ENCODE measurements at regions not wholly inside any gene's neighbourhood (a gene's known extent, or its start where the extent isn't known, plus 50 kb on each side); places are given as distances from the start of the nearest gene placed in this dataset.

DNA sequence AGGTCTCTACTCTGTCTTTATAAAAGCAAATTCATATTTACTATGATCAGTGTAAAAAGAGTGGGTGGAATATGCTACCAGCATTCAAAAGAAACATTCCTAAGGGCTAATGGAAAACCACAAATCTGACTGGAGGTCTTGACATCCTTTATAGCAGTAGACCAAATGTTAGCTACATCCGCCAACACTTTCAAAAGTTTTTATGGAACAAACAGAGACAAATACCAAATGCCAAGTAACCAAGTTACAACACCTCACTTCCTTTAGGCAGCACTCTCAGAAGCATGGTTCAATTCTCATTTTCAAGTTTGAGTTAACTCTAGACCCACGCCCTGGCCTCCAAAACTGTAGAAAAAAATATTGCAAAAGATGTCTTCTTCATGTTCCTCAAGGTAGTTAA is 78.3 kb upstream of the SETBP1 start:
- H2AK5ac ChIP-seq (ENCODE audit: low read length, severe bottlenecking) = no peak overlapping the region
- no peak overlapping the region for H2BK120ac ChIP-seq (ENCODE audit: low read depth, low read length)
- peak; percentile 72 for DNase-seq
- no peaks in the 10 kb centered on the region for H3K79me1 ChIP-seq (replicated peaks; ENCODE audit: low read length, poor library complexity, severe bottlenecking)
- H3K4me2 ChIP-seq (ENCODE audit: low read length, poor library complexity, severe bottlenecking) = no peak overlapping the region
- H3K4ac ChIP-seq (ENCODE audit: low read depth in 1 of 2, low read length in 2 of 2) = peak overlapping the region in 1 of 2 experiments; percentile 54
- peak overlapping the region; percentile 36 for H3K9ac ChIP-seq (ENCODE audit: low read length)
- no peak overlapping the region for H3K23ac ChIP-seq (ENCODE audit: low read length in 2 of 2)
- H4K91ac ChIP-seq (ENCODE audit: low read length) = no peak overlapping the region
- peaks cover 7% of the 10 kb centered on the region for H3K4me1 ChIP-seq (ENCODE audit: control insufficient read depth, insufficient read depth, low read depth, low read length)
- 45% methylated on average over 2 of the region's 2 CpGs for WGBS
- H3K27ac ChIP-seq (ENCODE audit: low read length, poor library complexity, severe bottlenecking) = peak overlapping the region; percentile 98
- H2AFZ ChIP-seq (ENCODE audit: low read depth, low read length) = no peak overlapping the region
- no peak overlapping the region for H3K4me3 ChIP-seq (ENCODE audit: insufficient read depth in 1 of 2, low read depth in 1 of 2, low read length in 2 of 2)
- H3K9me3 ChIP-seq (ENCODE audit: control insufficient read depth, low read length) = no peaks in the 10 kb centered on the region
- H2BK5ac ChIP-seq (ENCODE audit: low read depth, low read length, poor library complexity, severe bottlenecking) = no peak overlapping the region
- H2BK12ac ChIP-seq (ENCODE audit: low read length in 2 of 2) = no peak overlapping the region
- no peak overlapping the region for H4K8ac ChIP-seq (ENCODE audit: low read length)
- H3K36me3 ChIP-seq (ENCODE audit: control insufficient read depth in 1 of 2, insufficient read depth in 2 of 2, low read depth in 1 of 2, low read length in 2 of 2) = no peaks in the 10 kb centered on the region
- no peak overlapping the region for H3K18ac ChIP-seq (ENCODE audit: low read depth in 1 of 2, low read length in 2 of 2)
- no peak overlapping the region for H3K14ac ChIP-seq (ENCODE audit: low read length in 2 of 2)
- no peak overlapping the region for H2BK15ac ChIP-seq (ENCODE audit: low read depth, poor library complexity, severe bottlenecking)
- no peaks in the 10 kb centered on the region for H3K27me3 ChIP-seq (ENCODE audit: control insufficient read depth in 1 of 2, insufficient read depth in 1 of 2, low read length in 2 of 2)

DNA sequence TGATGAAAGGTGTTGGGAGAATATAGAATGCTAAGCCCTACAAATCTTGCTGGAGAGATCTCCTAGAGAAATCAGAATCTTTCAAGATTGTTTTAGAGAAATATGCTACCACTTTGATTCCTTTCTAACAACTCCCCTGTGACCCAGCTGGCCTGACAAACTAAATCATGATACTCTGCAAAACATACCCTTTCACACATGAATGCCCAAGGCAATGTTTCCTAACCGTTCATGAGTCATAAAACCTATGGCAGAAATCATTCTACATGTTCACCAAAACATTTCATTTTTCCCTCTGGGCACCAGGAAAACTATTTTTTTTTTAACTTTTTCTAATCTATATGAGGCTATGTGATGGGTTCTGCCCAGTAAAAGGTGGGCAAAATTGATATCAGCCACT is 77.8 kb upstream of the SETBP1 start:
- peak overlapping the region; percentile 98 for H3K27ac ChIP-seq (ENCODE audit: low read length, poor library complexity, severe bottlenecking)
- H2BK120ac ChIP-seq (ENCODE audit: low read depth, low read length) = no peak overlapping the region
- no peaks in the 10 kb centered on the region for H3K79me1 ChIP-seq (replicated peaks; ENCODE audit: low read length, poor library complexity, severe bottlenecking)
- H3K14ac ChIP-seq (ENCODE audit: low read length in 2 of 2) = no peak overlapping the region
- no peak overlapping the region for H2AFZ ChIP-seq (ENCODE audit: low read depth, low read length)
- no peak overlapping the region for H3K23ac ChIP-seq (ENCODE audit: low read length in 2 of 2)
- H4K8ac ChIP-seq (ENCODE audit: low read length) = no peak overlapping the region
- H3K4ac ChIP-seq (ENCODE audit: low read depth in 1 of 2, low read length in 2 of 2) = no peak overlapping the region
- H2AK5ac ChIP-seq (ENCODE audit: low read length, severe bottlenecking) = no peak overlapping the region
- no peak overlapping the region for H3K18ac ChIP-seq (ENCODE audit: low read depth in 1 of 2, low read length in 2 of 2)
- H2BK5ac ChIP-seq (ENCODE audit: low read depth, low read length, poor library complexity, severe bottlenecking) = no peak overlapping the region
- H3K9me3 ChIP-seq (ENCODE audit: control insufficient read depth, low read length) = no peaks in the 10 kb centered on the region
- no peaks in the 10 kb centered on the region for H3K27me3 ChIP-seq (ENCODE audit: control insufficient read depth in 1 of 2, insufficient read depth in 1 of 2, low read length in 2 of 2)
- H3K4me3 ChIP-seq (ENCODE audit: insufficient read depth in 1 of 2, low read depth in 1 of 2, low read length in 2 of 2) = no peak overlapping the region
- H2BK15ac ChIP-seq (ENCODE audit: low read depth, poor library complexity, severe bottlenecking) = no peak overlapping the region
- peak overlapping the region; percentile 28 for H3K4me2 ChIP-seq (ENCODE audit: low read length, poor library complexity, severe bottlenecking)
- WGBS = 14% methylated on average over 1 of the region's 1 CpG
- no peak overlapping the region for H4K91ac ChIP-seq (ENCODE audit: low read length)
- peaks cover 7% of the 10 kb centered on the region for H3K4me1 ChIP-seq (ENCODE audit: control insufficient read depth, insufficient read depth, low read depth, low read length)
- no peaks in the 10 kb centered on the region for H3K36me3 ChIP-seq (ENCODE audit: control insufficient read depth in 1 of 2, insufficient read depth in 2 of 2, low read depth in 1 of 2, low read length in 2 of 2)
- no peak overlapping the region for H3K9ac ChIP-seq (ENCODE audit: low read length)
- H2BK12ac ChIP-seq (ENCODE audit: low read length in 2 of 2) = no peak overlapping the region
- peak; percentile 64 for DNase-seq

DNA sequence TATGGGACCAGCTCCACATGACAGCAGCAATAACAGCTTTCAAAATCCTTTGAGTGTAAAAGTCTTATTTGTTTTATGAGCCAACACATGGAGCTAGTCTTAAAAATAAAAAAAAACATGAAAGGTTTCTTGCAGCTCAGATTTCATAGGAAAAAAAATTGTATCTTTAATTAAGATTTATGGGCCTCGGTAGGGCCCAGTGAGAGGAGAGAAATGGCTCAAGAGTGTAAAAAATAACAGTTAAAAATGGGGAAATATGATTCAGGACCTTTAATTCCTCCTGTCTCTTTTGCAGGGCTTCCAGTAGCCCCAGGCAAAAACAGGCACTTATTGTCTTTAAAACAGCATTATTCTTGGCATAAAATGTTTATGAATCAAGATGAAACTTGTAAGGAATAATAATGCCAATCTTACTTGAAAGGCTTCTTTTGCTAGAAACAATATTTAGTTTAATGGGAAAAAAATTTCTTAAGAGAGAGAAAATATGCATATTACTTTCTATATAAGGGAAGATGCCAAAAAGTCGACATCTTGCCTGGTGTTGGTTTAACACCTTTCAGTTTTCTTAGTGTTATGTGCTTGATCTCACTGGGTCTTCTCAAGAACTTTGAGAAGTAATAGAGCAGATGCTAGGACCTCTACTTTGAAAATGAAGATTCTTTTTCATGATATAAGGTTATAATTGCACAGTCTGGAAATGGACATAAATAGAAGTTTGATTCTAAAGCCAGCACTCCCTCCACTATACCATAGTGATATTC is 71.3 kb upstream of the SETBP1 start:
- no peak overlapping the region for H2BK15ac ChIP-seq (ENCODE audit: low read depth, poor library complexity, severe bottlenecking)
- H3K9ac ChIP-seq (ENCODE audit: low read length) = no peak overlapping the region
- no peak overlapping the region for H3K27ac ChIP-seq (ENCODE audit: low read length, poor library complexity, severe bottlenecking)
- H2BK5ac ChIP-seq (ENCODE audit: low read depth, low read length, poor library complexity, severe bottlenecking) = no peak overlapping the region
- no peaks in the 10 kb centered on the region for H3K4me1 ChIP-seq (ENCODE audit: control insufficient read depth, insufficient read depth, low read depth, low read length)
- H3K4me2 ChIP-seq (ENCODE audit: low read length, poor library complexity, severe bottlenecking) = no peak overlapping the region
- H3K14ac ChIP-seq (ENCODE audit: low read length in 2 of 2) = no peak overlapping the region
- H2AK5ac ChIP-seq (ENCODE audit: low read length, severe bottlenecking) = no peak overlapping the region
- H3K36me3 ChIP-seq (ENCODE audit: control insufficient read depth in 1 of 2, insufficient read depth in 2 of 2, low read depth in 1 of 2, low read length in 2 of 2) = no peaks in the 10 kb centered on the region
- no peak overlapping the region for H2BK120ac ChIP-seq (ENCODE audit: low read depth, low read length)
- H3K23ac ChIP-seq (ENCODE audit: low read length in 2 of 2) = no peak overlapping the region
- no peaks in the 10 kb centered on the region for H3K27me3 ChIP-seq (ENCODE audit: control insufficient read depth in 1 of 2, insufficient read depth in 1 of 2, low read length in 2 of 2)
- H3K79me1 ChIP-seq (replicated peaks; ENCODE audit: low read length, poor library complexity, severe bottlenecking) = no peaks in the 10 kb centered on the region
- H3K9me3 ChIP-seq (ENCODE audit: control insufficient read depth, low read length) = no peaks in the 10 kb centered on the region
- no peak overlapping the region for H4K91ac ChIP-seq (ENCODE audit: low read length)
- H3K18ac ChIP-seq (ENCODE audit: low read depth in 1 of 2, low read length in 2 of 2) = no peak overlapping the region
- H3K4ac ChIP-seq (ENCODE audit: low read depth in 1 of 2, low read length in 2 of 2) = no peak overlapping the region
- no peak overlapping the region for H2AFZ ChIP-seq (ENCODE audit: low read depth, low read length)
- H4K8ac ChIP-seq (ENCODE audit: low read length) = no peak overlapping the region
- H3K4me3 ChIP-seq (ENCODE audit: insufficient read depth in 1 of 2, low read depth in 1 of 2, low read length in 2 of 2) = no peak overlapping the region
- H2BK12ac ChIP-seq (ENCODE audit: low read length in 2 of 2) = no peak overlapping the region
- DNase-seq = no peak
- 79% methylated on average over 2 of the region's 2 CpGs for WGBS

DNA sequence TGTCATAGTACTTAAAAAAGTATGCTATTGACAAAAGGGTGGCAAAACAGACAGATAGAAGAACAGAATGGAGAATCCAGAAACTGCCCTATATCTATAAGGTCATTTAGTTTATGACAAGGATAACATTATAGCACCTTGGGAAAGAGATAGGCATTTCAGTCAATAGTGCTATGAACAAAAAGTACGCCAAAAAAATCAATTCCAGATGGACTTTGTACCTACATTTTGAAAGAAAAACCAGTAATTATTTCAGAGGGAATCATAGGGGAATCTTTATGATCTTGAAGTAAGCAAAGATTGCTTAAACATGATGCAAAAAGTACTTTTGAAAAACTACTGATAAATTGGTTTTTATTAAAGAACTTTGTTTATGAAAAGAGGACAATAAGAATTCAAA is 59.9 kb upstream of the SETBP1 start:
- no peak overlapping the region for H3K4me2 ChIP-seq (ENCODE audit: low read length, poor library complexity, severe bottlenecking)
- no peaks in the 10 kb centered on the region for H3K79me1 ChIP-seq (replicated peaks; ENCODE audit: low read length, poor library complexity, severe bottlenecking)
- H4K91ac ChIP-seq (ENCODE audit: low read length) = no peak overlapping the region
- no peak overlapping the region for H2BK12ac ChIP-seq (ENCODE audit: low read length in 2 of 2)
- no peaks in the 10 kb centered on the region for H3K4me1 ChIP-seq (ENCODE audit: control insufficient read depth, insufficient read depth, low read depth, low read length)
- H3K18ac ChIP-seq (ENCODE audit: low read depth in 1 of 2, low read length in 2 of 2) = no peak overlapping the region
- H2BK5ac ChIP-seq (ENCODE audit: low read depth, low read length, poor library complexity, severe bottlenecking) = no peak overlapping the region
- peaks cover 17% of the 10 kb centered on the region for H3K9me3 ChIP-seq (ENCODE audit: control insufficient read depth, low read length)
- no peak overlapping the region for H2BK120ac ChIP-seq (ENCODE audit: low read depth, low read length)
- DNase-seq = no peak
- H3K27ac ChIP-seq (ENCODE audit: low read length, poor library complexity, severe bottlenecking) = no peak overlapping the region
- no peak overlapping the region for H3K14ac ChIP-seq (ENCODE audit: low read length in 2 of 2)
- H2AK5ac ChIP-seq (ENCODE audit: low read length, severe bottlenecking) = no peak overlapping the region
- H3K4me3 ChIP-seq (ENCODE audit: insufficient read depth in 1 of 2, low read depth in 1 of 2, low read length in 2 of 2) = no peak overlapping the region
- no peaks in the 10 kb centered on the region for H3K27me3 ChIP-seq (ENCODE audit: control insufficient read depth in 1 of 2, insufficient read depth in 1 of 2, low read length in 2 of 2)
- no peak overlapping the region for H3K23ac ChIP-seq (ENCODE audit: low read length in 2 of 2)
- no peaks in the 10 kb centered on the region for H3K36me3 ChIP-seq (ENCODE audit: control insufficient read depth in 1 of 2, insufficient read depth in 2 of 2, low read depth in 1 of 2, low read length in 2 of 2)
- H4K8ac ChIP-seq (ENCODE audit: low read length) = no peak overlapping the region
- H3K9ac ChIP-seq (ENCODE audit: low read length) = no peak overlapping the region
- no peak overlapping the region for H3K4ac ChIP-seq (ENCODE audit: low read depth in 1 of 2, low read length in 2 of 2)
- no peak overlapping the region for H2AFZ ChIP-seq (ENCODE audit: low read depth, low read length)
- WGBS = no CpG with 5 or more reads among the region's 1 CpG
- no peak overlapping the region for H2BK15ac ChIP-seq (ENCODE audit: low read depth, poor library complexity, severe bottlenecking)
